ENCODE measurements at regions not wholly inside any gene's neighbourhood (a gene's known extent, or its start where the extent isn't known, plus 50 kb on each side); places are given as distances from the start of the nearest gene placed in this dataset.
"Not testable (repeated sequence)": the region's sequence is repeated elsewhere in the genome, so short reads cannot be mapped to it uniquely, and the experiment has no call there.

DNA sequence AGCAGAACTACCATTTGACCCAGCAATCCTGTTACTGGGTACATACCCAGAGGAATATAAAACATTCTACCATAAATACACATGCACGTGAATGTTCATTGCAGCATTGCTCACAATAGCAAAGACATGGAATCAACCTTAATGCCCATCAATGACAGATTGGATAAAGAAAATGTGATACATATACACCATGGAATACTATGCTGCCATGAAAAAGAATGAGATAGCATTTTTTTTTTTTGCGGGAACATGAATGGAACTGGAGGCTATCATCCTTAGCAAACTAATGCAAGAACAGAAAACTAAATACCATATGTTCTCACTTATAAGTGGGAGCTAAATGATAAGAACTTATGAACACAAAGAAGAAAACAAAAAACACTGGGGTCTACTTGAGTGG lies 72.5 kb upstream of the C1GALT1C1 start:
- TF ChIP-seq, protein P1, sequence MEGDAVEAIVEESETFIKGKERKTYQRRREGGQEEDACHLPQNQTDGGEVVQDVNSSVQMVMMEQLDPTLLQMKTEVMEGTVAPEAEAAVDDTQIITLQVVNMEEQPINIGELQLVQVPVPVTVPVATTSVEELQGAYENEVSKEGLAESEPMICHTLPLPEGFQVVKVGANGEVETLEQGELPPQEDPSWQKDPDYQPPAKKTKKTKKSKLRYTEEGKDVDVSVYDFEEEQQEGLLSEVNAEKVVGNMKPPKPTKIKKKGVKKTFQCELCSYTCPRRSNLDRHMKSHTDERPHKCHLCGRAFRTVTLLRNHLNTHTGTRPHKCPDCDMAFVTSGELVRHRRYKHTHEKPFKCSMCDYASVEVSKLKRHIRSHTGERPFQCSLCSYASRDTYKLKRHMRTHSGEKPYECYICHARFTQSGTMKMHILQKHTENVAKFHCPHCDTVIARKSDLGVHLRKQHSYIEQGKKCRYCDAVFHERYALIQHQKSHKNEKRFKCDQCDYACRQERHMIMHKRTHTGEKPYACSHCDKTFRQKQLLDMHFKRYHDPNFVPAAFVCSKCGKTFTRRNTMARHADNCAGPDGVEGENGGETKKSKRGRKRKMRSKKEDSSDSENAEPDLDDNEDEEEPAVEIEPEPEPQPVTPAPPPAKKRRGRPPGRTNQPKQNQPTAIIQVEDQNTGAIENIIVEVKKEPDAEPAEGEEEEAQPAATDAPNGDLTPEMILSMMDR (IDR thresholded peaks at IDR 0.05): not testable (repeated sequence)
- not testable (repeated sequence) for TF ChIP-seq ZFX (IDR thresholded peaks at IDR 0.05; ENCODE audit: borderline replicate concordance)

All from 22Rv1 (cell line).